Calu3 (cell line): ENCODE measurements at regions not wholly inside any gene's neighbourhood (a gene's known extent, or its start where the extent isn't known, plus 50 kb on each side); places are given as distances from the start of the nearest gene placed in this dataset.

Source experiments
- BruUV-seq: library from RNA; stranded (reverse); fragments of 400-500 nt; replicated peaks from 2 replicates; lab custom pipeline; 2021; lab: Mats Ljungman, UMichigan
- CTCF ChIA-PET: fragments of 300-600 bp; sonication (Branson Sonifier 250); formaldehyde crosslinking; loops from one replicate; lab custom pipeline; 2022; ENCODE audit warnings: antibody characterized with exemption; lab: Charles Lee
- DNase-seq: peaks from one replicate; pipeline ENCODE4 v3.0.0; 2022
- H3K27ac Mint-ChIP-seq: one replicate; pipeline ENCODE4 v1.8.0; 2022; ENCODE audit warnings: mixed read lengths; ENCODE audit not compliant: unreplicated experiment
- H3K27me3 Mint-ChIP-seq: one replicate; pipeline ENCODE4 v1.8.0; 2022; ENCODE audit warnings: mixed read lengths; ENCODE audit not compliant: unreplicated experiment
- H3K36me3 Mint-ChIP-seq: one replicate; pipeline ENCODE4 v1.8.0; 2022; ENCODE audit warnings: mild to moderate bottlenecking, moderate library complexity, mixed read lengths; ENCODE audit not compliant: insufficient read depth, unreplicated experiment
- H3K4me1 Mint-ChIP-seq: one replicate; pipeline ENCODE4 v1.8.0; 2022; ENCODE audit warnings: mild to moderate bottlenecking, low read depth, mixed read lengths; ENCODE audit not compliant: unreplicated experiment
- H3K4me3 Mint-ChIP-seq: one replicate; pipeline ENCODE4 v1.8.0; 2022; ENCODE audit warnings: mild to moderate bottlenecking, low read depth, moderate library complexity, mixed read lengths; ENCODE audit not compliant: unreplicated experiment
- H3K9me3 Mint-ChIP-seq: one replicate; pipeline ENCODE4 v1.8.0; 2022; ENCODE audit warnings: low read depth, mixed read lengths; ENCODE audit not compliant: unreplicated experiment
- intact Hi-C: fragments of 100-400 bp; cut with micrococcal nuclease; formaldehyde crosslinking; loops from one replicate; pipeline ENCODE4 v1.10.0; 2022; ENCODE audit not compliant: unreplicated experiment
- TF ChIP-seq, protein P1 (sequence below): fragments of 200-600 bp; IDR thresholded peaks from one replicate; pipeline ENCODE4 v1.8.0; 2022; ENCODE audit warnings: antibody characterized with exemption; ENCODE audit not compliant: unreplicated experiment

DNA sequence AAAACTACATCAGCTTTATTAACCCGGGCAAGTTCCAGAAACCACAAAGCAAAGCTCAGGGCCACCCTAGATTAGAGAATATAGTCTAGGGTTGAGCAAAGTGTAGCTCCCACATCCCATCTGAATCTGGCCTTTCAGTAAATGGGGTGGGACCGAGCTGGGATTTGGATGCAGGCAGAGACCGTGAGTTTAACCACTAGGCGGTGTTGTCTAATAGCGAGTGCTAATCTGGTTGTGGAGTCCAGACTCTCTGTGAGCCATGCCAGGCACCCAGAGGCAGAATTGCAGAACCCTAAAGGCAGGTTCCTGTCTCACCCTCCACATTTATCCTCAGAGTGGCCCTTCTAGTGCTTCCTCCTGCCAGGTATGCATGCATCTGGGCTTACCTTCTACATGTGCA, 435.9 kb downstream of the TSN start:
- no TSS peak for BruUV-seq
- TF ChIP-seq, protein P1, sequence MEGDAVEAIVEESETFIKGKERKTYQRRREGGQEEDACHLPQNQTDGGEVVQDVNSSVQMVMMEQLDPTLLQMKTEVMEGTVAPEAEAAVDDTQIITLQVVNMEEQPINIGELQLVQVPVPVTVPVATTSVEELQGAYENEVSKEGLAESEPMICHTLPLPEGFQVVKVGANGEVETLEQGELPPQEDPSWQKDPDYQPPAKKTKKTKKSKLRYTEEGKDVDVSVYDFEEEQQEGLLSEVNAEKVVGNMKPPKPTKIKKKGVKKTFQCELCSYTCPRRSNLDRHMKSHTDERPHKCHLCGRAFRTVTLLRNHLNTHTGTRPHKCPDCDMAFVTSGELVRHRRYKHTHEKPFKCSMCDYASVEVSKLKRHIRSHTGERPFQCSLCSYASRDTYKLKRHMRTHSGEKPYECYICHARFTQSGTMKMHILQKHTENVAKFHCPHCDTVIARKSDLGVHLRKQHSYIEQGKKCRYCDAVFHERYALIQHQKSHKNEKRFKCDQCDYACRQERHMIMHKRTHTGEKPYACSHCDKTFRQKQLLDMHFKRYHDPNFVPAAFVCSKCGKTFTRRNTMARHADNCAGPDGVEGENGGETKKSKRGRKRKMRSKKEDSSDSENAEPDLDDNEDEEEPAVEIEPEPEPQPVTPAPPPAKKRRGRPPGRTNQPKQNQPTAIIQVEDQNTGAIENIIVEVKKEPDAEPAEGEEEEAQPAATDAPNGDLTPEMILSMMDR = peak; percentile 60
- Mint-ChIP-seq H3K9me3 (no peaks in the 10 kb centered on the region), H3K27ac (no peak overlapping the region), H3K27me3 (peaks cover 49% of the 10 kb centered on the region), H3K4me3 (no peak overlapping the region), H3K36me3 (no peaks in the 10 kb centered on the region), H3K4me1 (no peaks in the 10 kb centered on the region)
- intact Hi-C loops = loop anchor here (1.0 to 2.0 kb wide), 3 partner anchors 177 to 260 kb away; no protein-coding TSS in a partner anchor
- CTCF ChIA-PET = interaction anchor here (1.0 to 2.2 kb wide), 2 partner anchors 259 to 380 kb away, joined by 6 to 11 read pairs; no protein-coding TSS in a partner anchor
- peak; percentile 70 for DNase-seq

- CTCF ChIA-PET = no interaction called here
- intact Hi-C loops = no loop called here
- TF ChIP-seq, protein P1 = no peak
- no peak overlapping the region for H3K27ac Mint-ChIP-seq
- H3K4me3 Mint-ChIP-seq = no peak overlapping the region
- no peaks in the 10 kb centered on the region for H3K36me3 Mint-ChIP-seq
- H3K9me3 Mint-ChIP-seq = no peaks in the 10 kb centered on the region
- no TSS peak for BruUV-seq
- H3K27me3 Mint-ChIP-seq = peaks cover 37% of the 10 kb centered on the region
- no peak for DNase-seq
- H3K4me1 Mint-ChIP-seq = no peaks in the 10 kb centered on the region
These were observed 438.2 kb downstream of the TSN start for GRCh38 chr2:122193622-122194021.

DNA sequence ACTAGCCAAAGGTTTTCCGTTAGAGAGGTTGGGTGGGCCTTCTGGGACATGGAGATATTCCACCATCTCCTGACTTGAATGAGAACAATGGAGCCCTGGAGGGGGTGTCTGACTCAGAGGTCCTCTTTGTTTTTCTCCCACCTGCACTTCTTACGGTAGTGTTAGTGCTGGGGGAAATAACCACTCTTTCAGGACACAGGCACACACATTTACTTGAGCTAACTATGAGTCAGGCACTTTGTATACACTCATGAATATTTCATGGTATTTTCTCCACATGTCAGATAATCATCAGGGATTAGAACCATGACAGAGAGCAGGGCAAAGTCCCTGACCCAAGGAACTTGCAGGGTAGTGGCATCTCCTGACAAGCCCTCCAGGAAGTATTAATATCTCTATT, 439.1 kb downstream of the TSN start:
- Mint-ChIP-seq H3K36me3 (no peaks in the 10 kb centered on the region), H3K4me1 (no peaks in the 10 kb centered on the region), H3K9me3 (no peaks in the 10 kb centered on the region), H3K27ac (no peak overlapping the region), H3K27me3 (peaks cover 37% of the 10 kb centered on the region), H3K4me3 (no peak overlapping the region)
- TF ChIP-seq, protein P1 = no peak
- BruUV-seq = no TSS peak
- CTCF ChIA-PET = no interaction called here
- intact Hi-C loops = no loop called here
- DNase-seq = no peak

DNA sequence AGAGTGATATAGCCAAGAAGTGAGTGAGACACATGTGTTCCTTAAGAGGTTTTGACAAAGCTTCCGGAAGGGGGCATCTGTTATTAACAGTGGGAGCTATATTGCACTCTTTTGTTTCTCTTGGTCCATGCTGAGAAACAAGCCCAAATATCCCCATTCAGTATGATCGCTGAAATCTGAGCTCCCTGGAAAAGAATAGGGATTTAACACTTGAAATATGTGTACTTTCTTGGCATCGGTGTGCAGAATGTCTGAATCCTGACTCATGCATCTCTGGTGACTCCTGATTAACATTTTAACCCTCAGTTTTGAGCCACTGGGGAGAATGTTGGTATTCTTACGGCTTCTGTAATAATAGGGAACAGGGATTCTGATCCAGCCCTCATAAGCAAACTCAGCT, 448.1 kb downstream of the TSN start:
- CTCF ChIA-PET = no interaction called here
- no peak overlapping the region for H3K4me3 Mint-ChIP-seq
- intact Hi-C loops = no loop called here
- BruUV-seq = no TSS peak
- no peak for DNase-seq
- H3K27ac Mint-ChIP-seq = no peak overlapping the region
- peaks cover 76% of the 10 kb centered on the region for H3K27me3 Mint-ChIP-seq
- H3K9me3 Mint-ChIP-seq = no peaks in the 10 kb centered on the region
- TF ChIP-seq, protein P1 = no peak
- H3K36me3 Mint-ChIP-seq = no peaks in the 10 kb centered on the region
- H3K4me1 Mint-ChIP-seq = no peaks in the 10 kb centered on the region
